ENCODE measurements at regions not wholly inside any gene's neighbourhood (a gene's known extent, or its start where the extent isn't known, plus 50 kb on each side); places are given as distances from the start of the nearest gene placed in this dataset.

GRCh38 chr10:131676800-131677421 is 223.9 kb upstream of the PPP2R2D start:
- no peak for DNase-seq

- DNase-seq = no peak
Observed at GRCh38 chr10:131677671-131678070, 223.1 kb upstream of the PPP2R2D start.

DNA sequence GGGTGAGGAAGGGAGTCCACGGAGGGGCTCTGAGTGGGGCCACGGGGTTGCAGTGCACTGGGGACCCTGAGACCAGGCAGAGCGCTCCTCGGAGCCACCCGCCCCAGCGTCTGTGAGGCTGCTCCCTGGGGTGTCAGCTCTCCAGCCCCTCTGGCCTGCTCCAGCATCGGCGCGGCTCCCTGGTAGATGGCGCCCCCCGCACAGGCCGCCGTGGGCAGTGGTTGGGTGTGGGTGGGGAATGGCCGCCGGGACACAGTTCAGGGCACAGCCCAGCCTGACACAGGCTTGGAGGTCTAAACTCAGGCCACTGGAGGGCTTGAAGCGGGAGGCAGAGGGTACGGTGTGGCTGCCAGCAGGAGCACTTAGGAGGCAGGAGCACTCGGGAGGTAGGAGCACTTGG is 222.6 kb upstream of the PPP2R2D start:
- DNase-seq = no peak

DNA sequence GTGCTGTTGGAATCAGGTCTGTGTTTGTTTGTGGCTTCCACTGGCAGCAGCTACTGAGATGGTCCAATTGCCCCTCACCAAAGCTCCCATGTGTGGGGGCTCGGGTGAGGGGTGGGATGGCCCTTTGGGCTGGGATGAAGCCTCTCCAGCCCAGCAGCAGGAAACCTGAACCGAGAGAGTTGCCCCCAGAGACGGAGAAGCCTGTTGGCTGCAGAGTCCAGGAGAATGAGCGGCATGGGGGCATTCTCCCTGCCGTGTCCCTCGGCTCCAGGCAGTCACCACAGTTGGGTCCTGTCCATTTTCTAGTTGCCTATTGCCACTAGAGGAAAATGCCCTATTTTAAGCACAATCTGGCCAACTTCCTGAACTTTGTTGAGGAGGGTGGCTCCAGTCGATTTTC is 222.2 kb upstream of the PPP2R2D start:
- no peak for DNase-seq

DNA sequence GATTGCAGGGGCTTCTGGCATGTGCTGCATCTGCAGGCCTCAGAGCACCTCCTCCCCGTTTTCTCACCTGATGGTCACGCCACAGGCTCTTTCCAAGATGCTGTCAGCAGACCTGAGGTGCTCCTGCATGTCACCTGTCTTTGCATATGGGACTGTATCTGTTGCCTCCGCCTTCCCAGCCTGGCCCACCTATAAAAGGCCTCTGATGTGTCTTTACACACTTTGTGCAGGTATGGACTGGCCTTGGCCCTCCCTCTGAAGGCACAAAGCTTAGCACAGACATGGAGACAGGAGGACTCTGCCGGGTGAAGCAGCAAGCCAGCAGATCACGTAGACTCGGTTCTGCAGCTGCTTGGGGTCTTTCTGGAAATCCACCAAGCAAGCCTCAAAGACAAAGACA is 220.9 kb upstream of the PPP2R2D start:
- DNase-seq = no peak

DNA sequence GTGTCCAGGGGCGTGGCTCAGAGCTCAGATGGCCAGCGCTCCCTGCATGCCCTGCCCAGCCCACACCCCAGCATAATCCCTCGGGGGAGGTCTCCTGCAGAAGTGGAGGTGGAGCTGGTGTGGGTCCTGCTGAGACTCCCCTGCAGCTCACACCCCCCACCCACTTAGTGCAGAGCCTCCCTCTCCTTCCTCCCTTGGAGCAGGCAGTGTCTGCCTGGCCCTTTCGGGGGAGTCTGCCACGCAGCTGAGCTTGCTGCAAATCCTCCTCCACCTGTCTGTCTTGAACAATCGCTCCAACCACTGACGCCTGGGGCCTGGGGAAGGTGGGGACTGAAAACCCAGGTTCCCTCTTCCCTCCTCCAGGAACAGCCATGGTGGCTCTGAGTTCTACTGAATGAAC is 219.7 kb upstream of the PPP2R2D start:
- no peak for DNase-seq

GRCh38 chr10:131681656-131682055 is 219.2 kb upstream of the PPP2R2D start:
- no peak for DNase-seq

DNA sequence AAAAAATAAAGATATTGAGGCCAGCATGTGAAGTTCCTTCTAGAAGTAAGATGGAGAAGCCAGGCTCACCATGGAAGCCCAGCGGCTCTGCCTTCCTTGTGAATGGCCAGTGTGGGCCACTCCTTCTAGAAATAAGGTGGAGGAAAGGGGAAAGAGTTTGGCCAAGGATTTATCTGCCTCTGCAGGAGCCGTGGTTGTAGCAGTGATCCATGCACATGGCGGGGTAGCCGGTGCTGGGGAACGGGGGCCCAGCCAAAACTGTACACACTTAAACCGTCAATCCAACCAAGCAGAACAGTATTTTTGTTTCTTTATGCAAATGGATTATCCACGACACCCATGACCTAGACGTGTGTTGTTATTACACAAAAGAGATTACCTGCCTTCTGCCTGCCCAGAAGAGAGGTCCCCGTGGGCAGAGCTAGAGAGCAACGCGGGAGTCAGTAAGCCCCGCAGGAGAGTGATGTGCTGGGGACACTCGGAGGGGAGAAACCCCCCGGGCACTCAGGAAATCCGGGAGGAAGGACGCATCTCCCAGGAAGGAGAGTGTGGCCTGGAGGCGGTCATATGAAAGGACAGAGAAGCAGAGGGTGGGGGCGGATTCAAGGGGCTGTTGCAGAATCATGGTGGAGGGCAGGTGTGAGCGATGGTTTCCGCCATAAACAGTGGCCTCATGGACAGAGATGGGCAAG is 218.4 kb upstream of the PPP2R2D start:
- no peak for DNase-seq

DNA sequence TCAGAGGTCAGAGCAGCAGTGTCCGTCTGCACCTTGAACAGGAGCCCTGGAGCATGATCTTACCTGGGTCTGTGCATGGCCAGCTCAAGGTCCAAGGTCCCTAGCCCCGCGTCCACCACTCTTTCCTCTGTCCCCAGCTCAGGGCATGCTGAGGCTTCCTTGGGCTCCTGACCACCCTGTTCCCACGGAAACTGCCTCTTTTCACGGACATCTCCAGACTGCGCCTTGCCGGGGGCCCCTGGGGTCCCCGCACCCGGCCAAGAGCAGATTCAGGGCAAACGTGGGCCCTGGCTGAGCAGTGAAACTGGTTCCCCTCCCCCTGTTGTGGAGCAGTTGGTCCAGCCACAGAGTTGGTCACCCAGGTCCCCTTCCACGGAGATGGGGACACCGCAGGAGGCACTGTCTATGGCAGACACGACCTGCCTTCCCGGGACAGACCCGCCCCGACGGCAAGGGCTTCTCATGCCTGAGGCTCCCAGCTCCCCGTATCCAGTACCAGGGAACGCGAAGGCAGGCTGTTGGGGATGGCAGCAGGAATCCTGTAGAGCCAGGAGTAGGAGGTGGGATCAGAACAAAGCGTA is 217.4 kb upstream of the PPP2R2D start:
- DNase-seq = no peak

DNA sequence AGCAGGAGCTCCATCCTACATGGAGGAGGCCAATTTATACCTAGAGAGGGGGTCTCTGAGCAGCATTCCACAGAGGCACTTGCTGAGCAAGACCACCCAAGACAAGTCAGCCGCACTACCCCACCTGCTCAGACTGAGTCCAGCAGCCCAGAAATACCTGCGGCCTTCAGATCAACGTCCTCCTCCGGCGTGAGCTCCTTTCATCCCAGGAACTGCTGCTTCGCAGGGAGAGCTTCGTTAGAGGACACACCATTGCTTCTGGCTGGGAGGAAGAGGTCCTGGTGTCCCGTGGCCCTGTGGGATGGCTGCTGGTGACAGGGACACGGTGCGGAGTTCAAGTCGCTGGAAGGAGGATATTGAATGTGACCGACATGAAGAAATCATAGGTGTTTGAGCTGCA is 216.9 kb upstream of the PPP2R2D start:
- DNase-seq = no peak

DNA sequence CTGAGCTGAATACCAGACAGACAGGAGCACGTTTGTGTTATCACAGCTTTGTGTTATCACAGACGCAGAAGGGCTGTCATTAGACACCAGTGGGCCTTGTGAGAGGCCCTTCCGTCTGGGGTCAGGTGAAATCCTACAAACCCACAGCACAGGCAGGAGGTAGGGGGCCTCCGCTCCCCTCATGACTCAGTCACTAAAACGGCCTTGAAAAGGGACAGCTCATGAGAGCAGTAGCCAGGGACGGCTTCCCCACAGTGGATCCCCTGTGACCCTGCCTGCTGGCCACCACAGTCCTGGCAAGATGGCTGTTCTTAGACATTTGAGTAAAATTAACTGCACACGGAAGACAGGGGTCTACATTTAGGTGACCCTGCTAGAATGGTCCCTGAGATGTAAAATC is 215.8 kb upstream of the PPP2R2D start:
- DNase-seq = no peak

- DNase-seq = no peak
Observed at GRCh38 chr10:131685576-131685975, 215.2 kb upstream of the PPP2R2D start.

- DNase-seq = no peak
Observed at GRCh38 chr10:131686781-131687420, 213.9 kb upstream of the PPP2R2D start.

- no peak for DNase-seq
Observed at GRCh38 chr10:131688304-131688703, 212.5 kb upstream of the PPP2R2D start.

GRCh38 chr10:131689016-131689415 is 211.8 kb upstream of the PPP2R2D start:
- no peak for DNase-seq

DNA sequence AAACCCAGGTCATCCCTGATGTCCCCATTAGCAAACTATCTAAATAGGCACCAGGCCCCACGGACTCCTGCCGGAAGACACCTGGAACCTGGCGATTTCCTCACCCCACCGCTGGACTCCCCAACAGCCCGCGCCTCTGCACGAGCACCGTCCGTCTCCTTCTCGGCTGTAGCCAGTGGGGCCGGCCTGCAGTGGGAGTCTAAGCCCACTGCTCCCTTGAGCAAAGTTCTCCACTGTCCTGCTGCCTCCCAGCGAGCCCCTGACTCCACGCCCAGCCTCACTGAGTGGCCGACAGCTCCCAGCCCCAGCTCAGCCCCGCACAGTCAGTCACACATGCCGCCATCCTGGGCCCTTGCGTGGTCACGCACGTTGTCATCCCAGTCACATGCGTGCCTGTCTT is 211.3 kb upstream of the PPP2R2D start:
- DNase-seq = no peak

- no peak for DNase-seq
Observed at GRCh38 chr10:131689954-131690757, 210.7 kb upstream of the PPP2R2D start.

- no peak for DNase-seq
Observed at GRCh38 chr10:131690805-131691239, 210.0 kb upstream of the PPP2R2D start.

GRCh38 chr10:131691481-131692090 is 209.2 kb upstream of the PPP2R2D start:
- DNase-seq = no peak

- DNase-seq = no peak
Observed at GRCh38 chr10:131692176-131692575, 208.6 kb upstream of the PPP2R2D start.

DNA sequence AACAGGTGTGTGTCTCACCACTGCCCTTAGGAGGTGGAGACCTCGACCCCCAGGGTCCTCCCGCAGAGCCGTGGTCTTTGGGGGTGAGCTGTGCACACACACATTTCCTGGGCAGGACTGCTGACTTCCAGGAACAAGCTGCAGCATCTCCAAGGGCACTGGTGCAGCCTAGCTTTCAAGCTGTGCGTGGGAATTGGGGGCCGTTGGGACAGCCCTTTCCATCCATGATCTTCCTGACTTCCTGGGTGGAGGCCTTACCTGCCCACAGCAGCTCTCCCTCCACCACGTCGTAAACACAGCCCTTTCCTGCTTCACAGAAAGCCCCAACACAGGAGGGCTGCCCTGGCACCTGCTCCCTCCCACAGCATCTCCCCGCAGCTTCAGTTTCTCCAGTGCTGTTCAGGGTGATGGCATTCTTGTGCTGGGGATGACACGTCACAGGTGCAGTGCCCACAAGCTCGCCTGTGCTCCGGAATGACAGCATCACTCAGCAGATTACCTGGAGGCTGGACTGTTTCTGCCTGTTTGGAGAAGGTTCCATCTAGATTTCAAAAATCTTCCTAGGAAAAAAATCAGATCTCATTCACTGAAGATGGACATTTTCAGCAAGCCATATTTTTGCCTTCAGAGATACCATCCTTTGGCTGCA is 208.0 kb upstream of the PPP2R2D start:
- DNase-seq = no peak

DNA sequence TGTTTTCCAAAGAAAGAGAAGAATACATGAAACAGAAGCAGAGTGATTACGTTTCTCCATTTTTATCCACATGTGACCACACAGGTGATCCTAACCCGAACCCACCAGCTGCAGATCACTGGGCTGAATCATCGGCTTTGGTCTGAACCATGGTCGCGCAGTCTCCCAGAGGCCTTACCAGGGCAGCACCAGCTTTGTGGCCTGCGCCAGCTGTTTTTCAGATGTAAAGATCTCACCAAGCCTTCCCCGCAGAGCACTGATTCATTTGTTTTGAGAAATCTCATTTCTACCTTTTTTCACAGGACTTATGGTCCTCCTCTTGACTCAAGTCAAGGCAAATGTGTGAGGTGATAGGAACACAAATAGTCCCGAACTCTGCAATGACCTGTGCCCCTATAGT is 207.0 kb upstream of the PPP2R2D start:
- DNase-seq = no peak

All from activated CD4-positive, alpha-beta T cell treated with anti-CD3 and anti-CD28 coated beads, Interleukin-2, amount 50 U/mL, for 16 hours (primary cell).